ENCODE measurements at regions not wholly inside any gene's neighbourhood (a gene's known extent, or its start where the extent isn't known, plus 50 kb on each side); places are given as distances from the start of the nearest gene placed in this dataset.

- TF ChIP-seq POLR2A (IDR thresholded peaks at IDR 0.05; ENCODE audit: low read length) (no peak), GATA1 (IDR thresholded peaks at IDR 0.05; ENCODE audit: low read depth, low read length) (no peak)
Observed at GRCh38 chr6:121884620-121885019, 449.2 kb downstream of the GJA1 start.

Measured in erythroblast (primary cell).